ENCODE measurements at regions not wholly inside any gene's neighbourhood (a gene's known extent, or its start where the extent isn't known, plus 50 kb on each side); places are given as distances from the start of the nearest gene placed in this dataset.

DNA sequence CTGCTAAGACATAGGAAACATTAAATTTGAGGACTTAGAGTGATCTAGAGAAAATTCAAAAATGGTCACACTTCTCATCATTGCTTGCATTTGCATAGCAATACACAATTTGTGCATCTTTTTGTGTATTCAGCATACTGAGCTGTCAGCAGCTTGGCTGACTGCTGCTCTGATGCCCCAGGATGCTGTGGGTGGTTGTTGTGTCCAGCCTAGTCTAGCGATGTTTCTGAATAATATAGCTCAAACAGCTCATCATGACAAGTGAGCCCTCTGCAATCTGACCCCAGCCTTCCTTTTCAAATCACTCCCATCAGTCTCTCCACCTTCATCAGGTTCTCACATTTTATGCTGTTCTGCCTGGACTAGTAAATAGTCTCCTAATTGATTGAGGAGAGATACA, 483.7 kb upstream of the SPHKAP start:
- Histone ChIP-seq H3K27me3 (ENCODE audit: insufficient read depth, low read length, poor library complexity, severe bottlenecking) (no peaks in the 10 kb centered on the region), H3K79me2 (ENCODE audit: insufficient read depth, low read length) (no peaks in the 10 kb centered on the region), H3K4me2 (ENCODE audit: low read depth, low read length, poor library complexity, severe bottlenecking) (no peak overlapping the region), H3K9me3 (ENCODE audit: insufficient read depth, low read depth, low read length) (no peaks in the 10 kb centered on the region), H3K9me2 (replicated peaks; ENCODE audit: low read depth, low read length) (no peaks in the 10 kb centered on the region), H3K9ac (ENCODE audit: low read depth, low read length, poor library complexity, severe bottlenecking) (no peak overlapping the region), H2AFZ (ENCODE audit: low read length) (no peak overlapping the region), H4K20me1 (ENCODE audit: insufficient read depth, low read length, poor library complexity, severe bottlenecking) (no peaks in the 10 kb centered on the region), H3F3A (ENCODE audit: low read depth) (no peaks in the 10 kb centered on the region), H3K4me3 (ENCODE audit: low read length, poor library complexity, severe bottlenecking) (no peak overlapping the region), H3K36me3 (ENCODE audit: insufficient read depth, low read length) (no peaks in the 10 kb centered on the region), H3K4me1 (ENCODE audit: insufficient read depth, low read length, poor library complexity, severe bottlenecking) (no peaks in the 10 kb centered on the region)
- TF ChIP-seq EZH2phosphoT487 (IDR thresholded peaks at IDR 0.05; ENCODE audit: borderline replicate concordance) = no peak
- TF ChIP-seq, protein P1, sequence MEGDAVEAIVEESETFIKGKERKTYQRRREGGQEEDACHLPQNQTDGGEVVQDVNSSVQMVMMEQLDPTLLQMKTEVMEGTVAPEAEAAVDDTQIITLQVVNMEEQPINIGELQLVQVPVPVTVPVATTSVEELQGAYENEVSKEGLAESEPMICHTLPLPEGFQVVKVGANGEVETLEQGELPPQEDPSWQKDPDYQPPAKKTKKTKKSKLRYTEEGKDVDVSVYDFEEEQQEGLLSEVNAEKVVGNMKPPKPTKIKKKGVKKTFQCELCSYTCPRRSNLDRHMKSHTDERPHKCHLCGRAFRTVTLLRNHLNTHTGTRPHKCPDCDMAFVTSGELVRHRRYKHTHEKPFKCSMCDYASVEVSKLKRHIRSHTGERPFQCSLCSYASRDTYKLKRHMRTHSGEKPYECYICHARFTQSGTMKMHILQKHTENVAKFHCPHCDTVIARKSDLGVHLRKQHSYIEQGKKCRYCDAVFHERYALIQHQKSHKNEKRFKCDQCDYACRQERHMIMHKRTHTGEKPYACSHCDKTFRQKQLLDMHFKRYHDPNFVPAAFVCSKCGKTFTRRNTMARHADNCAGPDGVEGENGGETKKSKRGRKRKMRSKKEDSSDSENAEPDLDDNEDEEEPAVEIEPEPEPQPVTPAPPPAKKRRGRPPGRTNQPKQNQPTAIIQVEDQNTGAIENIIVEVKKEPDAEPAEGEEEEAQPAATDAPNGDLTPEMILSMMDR (conservative IDR thresholded peaks at IDR 0.05; ENCODE audit: low read length) = no peak

DNA sequence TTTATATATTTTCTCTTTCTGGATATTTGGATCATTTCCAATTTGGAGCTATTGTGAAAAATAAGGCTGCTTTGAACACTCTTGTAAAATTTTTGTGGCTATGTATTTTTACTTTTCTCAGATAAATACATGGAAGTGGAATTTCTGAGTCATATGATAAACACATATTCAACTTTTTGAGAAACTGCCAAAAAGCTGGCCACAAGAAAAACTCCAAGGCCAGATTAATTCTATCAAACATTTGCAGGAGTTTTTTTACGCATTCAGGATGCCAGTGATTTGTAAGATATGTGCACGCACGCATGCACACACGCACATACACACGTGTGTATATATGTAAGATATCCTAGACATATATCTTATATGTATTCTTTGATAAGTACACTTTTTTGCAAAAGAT, 477.5 kb upstream of the SPHKAP start:
- Histone ChIP-seq H4K20me1 (ENCODE audit: insufficient read depth, low read length, poor library complexity, severe bottlenecking) (no peaks in the 10 kb centered on the region), H3F3A (ENCODE audit: low read depth) (no peaks in the 10 kb centered on the region), H3K79me2 (ENCODE audit: insufficient read depth, low read length) (no peaks in the 10 kb centered on the region), H3K36me3 (ENCODE audit: insufficient read depth, low read length) (no peaks in the 10 kb centered on the region), H3K4me1 (ENCODE audit: insufficient read depth, low read length, poor library complexity, severe bottlenecking) (no peaks in the 10 kb centered on the region), H3K9ac (ENCODE audit: low read depth, low read length, poor library complexity, severe bottlenecking) (no peak overlapping the region), H3K27me3 (ENCODE audit: insufficient read depth, low read length, poor library complexity, severe bottlenecking) (no peaks in the 10 kb centered on the region), H3K9me3 (ENCODE audit: insufficient read depth, low read depth, low read length) (no peaks in the 10 kb centered on the region), H3K4me2 (ENCODE audit: low read depth, low read length, poor library complexity, severe bottlenecking) (no peak overlapping the region), H3K4me3 (ENCODE audit: low read length, poor library complexity, severe bottlenecking) (no peak overlapping the region), H3K9me2 (replicated peaks; ENCODE audit: low read depth, low read length) (no peaks in the 10 kb centered on the region), H2AFZ (ENCODE audit: low read length) (no peak overlapping the region)
- TF ChIP-seq, protein P1 (conservative IDR thresholded peaks at IDR 0.05; ENCODE audit: low read length) = no peak
- TF ChIP-seq EZH2phosphoT487 (IDR thresholded peaks at IDR 0.05; ENCODE audit: borderline replicate concordance) = no peak

DNA sequence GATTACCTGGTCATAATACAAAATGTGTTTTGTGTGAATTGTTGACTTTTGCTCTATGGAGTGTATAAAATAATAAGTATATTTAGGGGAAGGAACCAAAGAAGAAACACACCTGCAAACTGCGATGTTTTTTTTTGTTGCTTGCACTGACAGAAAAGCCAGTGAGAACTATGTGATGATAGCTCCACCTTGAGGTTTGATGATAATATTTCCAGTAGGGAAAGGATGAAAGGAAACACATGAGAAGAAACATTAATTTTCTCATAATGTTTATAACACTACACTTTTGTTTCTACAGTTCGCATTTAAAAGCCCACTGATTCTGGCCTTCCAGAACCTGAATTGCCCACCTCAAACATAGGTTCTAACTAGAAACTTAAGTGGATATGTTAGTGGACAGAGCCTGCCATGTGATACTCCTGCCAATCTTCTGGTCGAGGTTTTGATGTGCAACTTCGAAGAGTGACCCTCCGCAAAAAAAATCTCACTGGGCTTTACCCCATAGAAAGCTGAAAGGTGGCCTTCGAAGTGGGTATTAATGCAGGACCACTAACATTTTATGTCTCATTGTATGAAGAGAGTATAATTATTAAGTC, 476.4 kb upstream of the SPHKAP start:
- no peaks in the 10 kb centered on the region for H3K9me3 ChIP-seq (ENCODE audit: insufficient read depth, low read depth, low read length)
- no peaks in the 10 kb centered on the region for H3F3A ChIP-seq (ENCODE audit: low read depth)
- no peaks in the 10 kb centered on the region for H3K36me3 ChIP-seq (ENCODE audit: insufficient read depth, low read length)
- no peak for TF ChIP-seq EZH2phosphoT487 (IDR thresholded peaks at IDR 0.05; ENCODE audit: borderline replicate concordance)
- TF ChIP-seq, protein P1 (conservative IDR thresholded peaks at IDR 0.05; ENCODE audit: low read length) = peak; percentile 61
- no peak overlapping the region for H3K4me3 ChIP-seq (ENCODE audit: low read length, poor library complexity, severe bottlenecking)
- H2AFZ ChIP-seq (ENCODE audit: low read length) = no peak overlapping the region
- H3K27me3 ChIP-seq (ENCODE audit: insufficient read depth, low read length, poor library complexity, severe bottlenecking) = no peaks in the 10 kb centered on the region
- H3K79me2 ChIP-seq (ENCODE audit: insufficient read depth, low read length) = no peaks in the 10 kb centered on the region
- H3K4me2 ChIP-seq (ENCODE audit: low read depth, low read length, poor library complexity, severe bottlenecking) = no peak overlapping the region
- no peaks in the 10 kb centered on the region for H3K9me2 ChIP-seq (replicated peaks; ENCODE audit: low read depth, low read length)
- no peaks in the 10 kb centered on the region for H3K4me1 ChIP-seq (ENCODE audit: insufficient read depth, low read length, poor library complexity, severe bottlenecking)
- no peak overlapping the region for H3K9ac ChIP-seq (ENCODE audit: low read depth, low read length, poor library complexity, severe bottlenecking)
- H4K20me1 ChIP-seq (ENCODE audit: insufficient read depth, low read length, poor library complexity, severe bottlenecking) = no peaks in the 10 kb centered on the region

Data from Loucy (cell line).